Prostate gland (tissue), 2 donors: ENCODE measurements at regions not wholly inside any gene's neighbourhood (a gene's known extent, or its start where the extent isn't known, plus 50 kb on each side); places are given as distances from the start of the nearest gene placed in this dataset.

Experiments used
- CTCF ChIP-seq, 4 experiments: fragments of 200-600 bp in 2 of 4; fragments of 450-650 bp in 2 of 4; sonication (generic) in 2 of 4; IDR thresholded peaks; 1 replicate in 3 of 4; 2 replicates in 1 of 4; pipeline ENCODE4 v1.5.1; 2016 to 2019; ENCODE audit warnings: antibody characterized with exemption in 4 of 4, mild to moderate bottlenecking in 2 of 4, moderate library complexity in 2 of 4
- POLR2A ChIP-seq: fragments of 450-650 bp; IDR thresholded peaks from one replicate; pipeline ENCODE4 v1.6.1; 2016; ENCODE audit warnings: antibody characterized with exemption, mild to moderate bottlenecking

- TF ChIP-seq CTCF (IDR thresholded peaks at IDR 0.05) (no peak), POLR2A (no peak)
Measured at GRCh38 chr16:48049847-48050246, 105.9 kb downstream of the ABCC12 start.
